ENCODE measurements at regions not wholly inside any gene's neighbourhood (a gene's known extent, or its start where the extent isn't known, plus 50 kb on each side); places are given as distances from the start of the nearest gene placed in this dataset.

GRCh38 chr9:93893899-93894690 is 61.1 kb downstream of the BARX1 start (continued):
- TF ChIP-seq HNF1B (CRISPR knock-in tag; IDR thresholded peaks at IDR 0.05) (0 out of 2 replicates have a peak, but pooled peaks have one; percentile 48), KDM1A (CRISPR knock-in tag; IDR thresholded peaks at IDR 0.05) (no peak), ZNF687 (CRISPR knock-in tag; IDR thresholded peaks at IDR 0.05) (peak; percentile 63), ZKSCAN5 (CRISPR knock-in tag; IDR thresholded peaks at IDR 0.05) (no peak), CREB1 (IDR thresholded peaks at IDR 0.05) (no peak), CREB1 (CRISPR knock-in tag; IDR thresholded peaks at IDR 0.05) (no peak), NR2F1 (CRISPR knock-in tag; IDR thresholded peaks at IDR 0.05) (no peak), MNT (IDR thresholded peaks at IDR 0.05) (no peak), ZNF616 (CRISPR knock-in tag; IDR thresholded peaks at IDR 0.05; ENCODE audit: low read depth) (0 out of 2 replicates have a peak, but pooled peaks have one; percentile 3), FOSL1 (CRISPR knock-in tag; IDR thresholded peaks at IDR 0.05; ENCODE audit: borderline replicate concordance) (no peak), ARID3A (IDR thresholded peaks at IDR 0.05; ENCODE audit: low read depth, low read length) (no peak), ATF5 (CRISPR knock-in tag; IDR thresholded peaks at IDR 0.05; ENCODE audit: low read depth) (no peak), MBD4 (IDR thresholded peaks at IDR 0.05; ENCODE audit: borderline replicate concordance, low read length) (no peak), JUND (CRISPR knock-in tag; IDR thresholded peaks at IDR 0.05) (no peak), ZFP82 (CRISPR knock-in tag; IDR thresholded peaks at IDR 0.05; ENCODE audit: borderline replicate concordance) (no peak), STAT5B (CRISPR knock-in tag; IDR thresholded peaks at IDR 0.05) (no peak), ZNF430 (CRISPR knock-in tag; IDR thresholded peaks at IDR 0.05) (0 out of 2 replicates have a peak, but pooled peaks have one; percentile 13), ZNF720 (CRISPR knock-in tag; IDR thresholded peaks at IDR 0.05) (no peak)

Data from HepG2 (cell line).